Skeletal muscle cell (primary cell): ENCODE measurements at regions not wholly inside any gene's neighbourhood (a gene's known extent, or its start where the extent isn't known, plus 50 kb on each side); places are given as distances from the start of the nearest gene placed in this dataset.
"Not testable (repeated sequence)": the region's sequence is repeated elsewhere in the genome, so short reads cannot be mapped to it uniquely, and the experiment has no call there.

Source experiments
- DNase-seq: peaks from one replicate; pipeline ENCODE4 v3.0.0-alpha.2; 2010; ENCODE audit warnings: low read depth
- H3K4me3 ChIP-seq: 2 replicates; pipeline ENCODE4 v1.5.1; 2011; ENCODE audit warnings: low read depth, mild to moderate bottlenecking, control low read depth, low read length, moderate library complexity

DNA sequence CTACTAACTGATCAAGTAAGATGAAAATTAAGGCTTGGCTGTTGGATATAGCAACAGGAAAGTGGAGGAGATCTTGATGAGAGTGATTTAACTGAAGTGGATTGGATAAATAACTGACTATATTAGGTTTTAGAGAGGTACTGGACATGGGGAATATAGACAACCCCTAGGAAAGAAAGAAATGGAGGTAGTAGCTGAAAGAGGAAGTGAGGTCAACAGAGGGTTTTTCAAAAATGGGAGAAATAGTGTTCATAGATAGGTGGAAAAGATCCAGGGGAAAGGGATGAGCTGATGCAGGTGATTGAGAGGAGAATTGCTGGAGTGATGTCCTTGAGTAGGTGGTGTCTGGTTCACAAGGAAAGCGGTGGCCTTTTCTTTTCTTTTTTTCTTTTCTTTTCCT lies 69.9 kb upstream of the PSME4 start:
- no peak overlapping the region for H3K4me3 ChIP-seq
- DNase-seq = no peak

DNA sequence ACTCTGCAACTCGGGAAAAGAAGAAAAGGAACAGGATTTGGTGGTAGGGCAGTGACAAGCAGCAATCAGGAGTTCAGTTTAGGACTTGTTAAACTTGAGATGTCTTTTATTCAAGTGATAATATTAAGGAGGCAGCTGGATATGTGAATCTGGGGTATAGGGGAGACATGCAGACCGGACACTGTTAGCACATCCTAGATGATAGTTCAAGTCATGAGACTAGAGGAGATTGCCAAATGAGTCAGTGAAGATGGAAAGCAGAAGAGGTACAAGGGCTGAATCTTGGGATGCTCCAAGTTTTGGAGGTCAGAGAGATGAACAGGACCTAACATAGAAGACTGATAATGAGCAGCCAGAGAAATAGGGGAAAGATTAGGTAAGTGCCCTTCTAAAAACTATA lies 69.5 kb upstream of the PSME4 start:
- H3K4me3 ChIP-seq = no peak overlapping the region
- no peak for DNase-seq

DNA sequence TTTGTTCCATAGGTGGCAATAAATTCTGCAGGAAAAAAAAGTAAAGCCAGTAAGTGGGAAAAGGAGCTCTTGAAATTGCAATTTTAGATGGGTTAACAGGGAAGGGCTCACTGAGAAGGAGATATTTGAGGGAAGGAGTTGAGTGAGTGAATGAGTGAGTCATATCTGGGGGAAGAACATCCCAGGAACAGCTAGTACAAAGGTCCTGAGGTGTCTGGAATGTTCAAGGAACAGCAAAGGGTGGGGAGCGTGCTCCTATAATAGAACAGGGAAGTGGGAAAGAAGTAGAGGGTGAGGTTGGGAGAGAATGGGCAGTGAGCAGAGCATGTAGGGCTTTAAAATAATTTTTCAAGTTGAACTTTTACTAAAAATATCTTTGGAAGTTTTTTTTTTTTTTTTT lies 68.0 kb upstream of the PSME4 start:
- H3K4me3 ChIP-seq = no peak overlapping the region
- no peak for DNase-seq

DNA sequence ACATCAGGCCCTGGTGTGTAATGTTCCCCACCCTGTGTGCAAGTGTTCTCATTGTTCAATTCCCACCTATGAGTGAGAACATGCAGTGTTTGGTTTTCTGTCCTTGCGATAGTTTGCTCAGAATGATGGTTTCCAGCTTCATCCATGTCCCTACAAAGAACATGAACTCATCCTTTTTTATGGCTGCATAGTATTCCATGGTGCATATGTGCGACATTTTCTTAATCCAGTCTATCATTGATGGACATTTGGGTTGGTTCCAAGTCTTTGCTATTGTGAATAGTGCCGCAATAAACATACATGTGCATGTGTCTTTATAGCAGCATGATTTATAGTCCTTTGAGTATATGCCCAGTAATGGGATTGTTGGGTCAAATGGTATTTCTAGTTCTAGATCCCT lies 60.5 kb upstream of the PSME4 start:
- not testable (repeated sequence) for H3K4me3 ChIP-seq, DNase-seq

DNA sequence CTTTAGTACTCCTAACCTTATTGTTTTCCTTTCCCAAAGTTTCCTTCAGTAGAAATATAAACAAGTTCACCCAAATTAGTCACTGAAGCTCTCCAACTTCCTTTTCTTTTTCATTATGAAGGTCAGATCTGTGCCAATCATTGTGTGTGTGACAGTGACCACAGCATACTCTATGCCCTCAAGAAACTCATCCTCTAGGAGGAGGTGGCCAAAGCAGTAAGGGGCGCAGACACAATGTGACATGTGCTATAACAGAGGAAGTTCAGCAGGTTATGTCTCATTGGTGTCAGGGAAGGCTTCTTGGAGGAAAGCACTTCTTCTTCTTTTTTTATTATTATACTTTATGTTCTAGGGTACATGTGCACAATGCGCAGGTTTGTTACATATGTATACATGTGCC lies 60.0 kb upstream of the PSME4 start:
- H3K4me3 ChIP-seq = no peak overlapping the region
- no peak for DNase-seq

DNA sequence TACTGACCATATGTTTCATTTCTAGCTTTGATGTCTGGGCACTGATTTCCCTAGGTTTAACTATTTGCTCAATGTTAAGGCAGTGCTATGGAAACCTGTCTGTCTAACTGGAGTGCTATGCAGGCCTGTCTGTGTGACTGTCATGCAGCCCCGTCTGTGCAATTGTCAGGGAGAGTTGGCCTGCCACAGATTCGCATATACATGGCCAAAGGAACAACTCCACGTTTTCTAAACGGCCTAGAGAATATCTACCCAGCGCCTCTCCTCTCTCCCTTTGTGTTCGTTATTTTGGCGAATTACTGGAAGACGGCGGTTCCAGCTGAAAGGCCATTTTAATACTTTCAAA lies 59.6 kb upstream of the PSME4 start:
- no peak for DNase-seq
- no peak overlapping the region for H3K4me3 ChIP-seq

DNA sequence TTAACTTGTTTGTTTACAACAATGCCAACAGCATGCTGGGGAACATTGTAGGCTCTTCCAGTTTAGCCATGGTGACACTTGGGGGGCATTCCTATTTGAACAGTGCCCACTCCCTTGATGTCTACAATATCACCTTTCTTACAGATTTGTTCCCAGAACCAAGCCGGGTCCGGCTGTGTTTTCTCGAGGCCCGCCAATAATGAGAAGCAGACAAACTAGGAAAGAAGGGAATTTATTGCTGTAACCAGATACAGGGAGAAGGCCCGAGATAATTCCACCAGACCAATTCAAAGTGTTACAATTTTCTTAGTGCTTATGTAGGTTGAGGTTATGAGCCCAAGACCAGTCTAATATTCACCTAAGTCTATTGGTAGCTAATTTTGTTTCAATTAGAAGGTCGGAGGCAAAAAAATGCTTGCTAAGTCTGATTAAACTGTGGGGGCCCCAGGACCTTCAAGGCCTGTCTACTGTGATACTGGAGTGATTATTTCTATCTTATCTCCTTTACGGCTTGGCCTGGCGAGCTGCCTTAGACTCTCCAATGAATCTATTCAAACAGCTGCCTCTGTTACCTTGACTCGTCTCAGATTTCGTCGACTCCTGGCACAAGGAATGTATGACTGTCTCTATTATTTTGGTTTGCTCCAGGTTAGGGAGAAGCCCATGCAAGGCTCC lies 59.1 kb upstream of the PSME4 start:
- DNase-seq = no peak
- H3K4me3 ChIP-seq = no peak overlapping the region

DNA sequence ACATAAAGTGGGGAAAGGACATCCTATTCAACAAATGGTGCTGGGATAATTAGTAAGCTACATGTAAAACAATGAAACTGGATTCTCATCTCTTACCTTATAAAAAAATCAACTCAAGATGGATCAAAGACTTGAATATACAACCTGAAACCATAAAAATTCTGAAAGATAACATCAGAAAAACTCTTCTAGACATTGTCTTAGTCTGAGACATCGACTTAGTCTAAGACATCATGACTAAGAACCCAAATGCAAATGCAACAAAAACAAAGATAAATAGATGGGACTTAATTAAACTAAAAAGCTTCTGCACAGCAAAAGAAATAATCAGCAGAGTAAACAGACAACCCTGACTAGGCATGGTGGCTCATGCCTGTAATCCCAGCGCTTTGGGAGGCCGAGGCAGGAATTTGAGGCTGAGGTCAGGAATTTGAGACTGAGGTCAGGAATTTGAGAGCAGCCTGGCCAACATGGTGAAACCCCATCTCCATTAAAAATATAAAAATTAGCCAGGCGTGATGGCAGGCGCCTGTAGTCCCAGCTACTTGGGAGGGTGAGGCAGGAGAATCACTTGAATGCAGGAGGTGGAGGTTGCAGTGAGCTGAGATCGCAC lies 54.8 kb upstream of the PSME4 start:
- H3K4me3 ChIP-seq, DNase-seq: not testable (repeated sequence)

DNA sequence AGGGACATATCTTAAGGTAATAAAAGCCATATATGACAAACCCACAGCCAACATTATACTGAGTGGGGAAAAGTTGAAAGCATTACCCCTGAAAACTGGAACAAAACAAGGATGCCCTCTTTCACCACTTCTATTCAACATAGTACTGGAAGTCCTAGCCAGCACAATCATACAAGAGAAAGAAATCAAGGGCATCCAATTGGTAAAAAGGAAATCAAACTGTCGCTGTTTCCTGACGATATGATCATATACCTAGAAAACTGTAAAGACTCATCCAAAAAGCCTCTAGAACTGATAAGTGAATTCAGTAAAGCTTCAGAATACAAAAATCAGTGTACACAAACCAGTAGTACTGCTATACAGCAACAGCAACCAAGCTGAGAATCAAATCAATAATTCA lies 53.8 kb upstream of the PSME4 start:
- DNase-seq = no peak
- H3K4me3 ChIP-seq = no peak overlapping the region

DNA sequence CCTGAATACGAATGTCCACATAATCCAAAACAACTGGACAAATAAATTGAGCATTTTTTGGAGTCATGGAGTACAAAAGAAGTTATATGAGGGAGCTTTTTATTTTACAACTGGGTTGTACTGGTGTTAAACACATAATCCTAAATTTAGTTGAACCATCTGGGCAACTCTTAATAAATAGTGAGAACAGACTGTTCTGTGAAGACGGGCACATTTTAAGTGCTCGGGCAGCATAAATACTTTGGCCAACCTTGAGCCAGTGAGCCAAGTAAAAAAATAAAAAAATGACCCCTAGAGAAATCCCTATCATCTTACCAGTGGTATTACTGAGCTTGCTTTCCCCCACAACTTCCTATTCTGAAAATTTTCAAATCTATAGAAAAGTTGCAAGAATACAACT lies 50.9 kb upstream of the PSME4 start:
- no peak for DNase-seq
- H3K4me3 ChIP-seq = no peak overlapping the region

DNA sequence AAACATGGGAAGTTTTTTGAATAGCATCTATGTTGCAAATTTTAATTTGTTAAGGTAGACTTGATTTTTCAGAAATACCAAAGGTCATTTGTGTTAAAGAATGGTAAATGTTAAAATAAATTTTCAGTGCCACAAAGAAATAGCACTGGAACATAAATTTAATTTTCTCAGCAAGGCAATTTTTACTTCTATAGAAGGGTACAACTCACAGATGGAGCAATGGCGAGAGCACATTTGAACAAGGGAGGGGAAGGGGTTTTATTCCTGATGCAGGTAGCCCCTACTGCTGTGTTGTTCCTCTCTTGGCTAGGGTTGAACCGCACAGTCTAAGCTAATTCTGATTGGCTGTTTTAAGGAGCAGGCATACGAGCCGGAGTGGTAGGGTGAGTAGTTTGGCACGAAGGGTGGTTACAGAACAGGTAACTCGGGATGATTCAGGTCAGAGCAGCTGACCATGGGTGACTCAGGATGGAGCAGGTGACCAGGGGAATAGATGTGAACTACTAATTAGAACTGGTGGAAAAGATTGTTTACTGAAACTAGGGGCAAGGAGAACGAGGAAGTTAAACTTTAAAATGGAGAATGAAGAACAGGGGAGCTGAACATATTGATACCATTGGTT lies 50.1 kb upstream of the PSME4 start:
- H3K4me3 ChIP-seq = no peak overlapping the region
- no peak for DNase-seq
